ENCODE measurements at regions not wholly inside any gene's neighbourhood (a gene's known extent, or its start where the extent isn't known, plus 50 kb on each side); places are given as distances from the start of the nearest gene placed in this dataset.

DNA sequence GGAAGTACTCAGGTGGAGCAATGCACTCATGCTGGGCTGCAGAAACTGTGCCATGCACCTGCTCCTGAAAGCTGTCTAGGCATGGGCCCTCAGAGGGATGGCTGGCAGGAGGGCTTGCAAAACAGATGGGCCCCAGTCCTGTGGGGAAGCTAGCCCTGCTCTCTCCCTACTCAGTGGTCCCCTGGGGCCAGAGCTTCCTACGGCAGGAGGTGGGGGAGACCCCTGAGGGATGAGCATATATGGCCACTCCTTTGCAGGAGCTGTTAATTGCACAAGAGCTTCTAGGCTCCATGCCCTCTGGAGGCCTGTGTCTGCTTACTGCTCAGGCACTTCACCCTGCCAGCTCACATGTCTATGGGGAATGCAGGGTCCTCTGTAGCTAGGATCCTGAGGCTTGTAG, 545.3 kb upstream of the PTPRD start:
- TF ChIP-seq, protein P1, sequence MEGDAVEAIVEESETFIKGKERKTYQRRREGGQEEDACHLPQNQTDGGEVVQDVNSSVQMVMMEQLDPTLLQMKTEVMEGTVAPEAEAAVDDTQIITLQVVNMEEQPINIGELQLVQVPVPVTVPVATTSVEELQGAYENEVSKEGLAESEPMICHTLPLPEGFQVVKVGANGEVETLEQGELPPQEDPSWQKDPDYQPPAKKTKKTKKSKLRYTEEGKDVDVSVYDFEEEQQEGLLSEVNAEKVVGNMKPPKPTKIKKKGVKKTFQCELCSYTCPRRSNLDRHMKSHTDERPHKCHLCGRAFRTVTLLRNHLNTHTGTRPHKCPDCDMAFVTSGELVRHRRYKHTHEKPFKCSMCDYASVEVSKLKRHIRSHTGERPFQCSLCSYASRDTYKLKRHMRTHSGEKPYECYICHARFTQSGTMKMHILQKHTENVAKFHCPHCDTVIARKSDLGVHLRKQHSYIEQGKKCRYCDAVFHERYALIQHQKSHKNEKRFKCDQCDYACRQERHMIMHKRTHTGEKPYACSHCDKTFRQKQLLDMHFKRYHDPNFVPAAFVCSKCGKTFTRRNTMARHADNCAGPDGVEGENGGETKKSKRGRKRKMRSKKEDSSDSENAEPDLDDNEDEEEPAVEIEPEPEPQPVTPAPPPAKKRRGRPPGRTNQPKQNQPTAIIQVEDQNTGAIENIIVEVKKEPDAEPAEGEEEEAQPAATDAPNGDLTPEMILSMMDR (IDR thresholded peaks at IDR 0.05): no peak
- TF ChIP-seq EZH2 (IDR thresholded peaks at IDR 0.05; ENCODE audit: borderline replicate concordance, insufficient read depth, low read depth, low read length, poor library complexity, severe bottlenecking): no peak

All from B cell (primary cell).